ENCODE measurements at regions not wholly inside any gene's neighbourhood (a gene's known extent, or its start where the extent isn't known, plus 50 kb on each side); places are given as distances from the start of the nearest gene placed in this dataset.
A peak's percentile ranks its signal among the peaks of the same experiment; 100 is the strongest.

GRCh38 chr1:14524826-14525636, 73.5 kb upstream of the KAZN start:
- DNase-seq, result no peak

- DNase-seq, result no peak
These were observed 69.0 kb upstream of the KAZN start for GRCh38 chr1:14529475-14529874.

- DNase-seq, result no peak
These were observed 67.0 kb upstream of the KAZN start for GRCh38 chr1:14531519-14531918.

- DNase-seq, result no peak
These were observed 62.7 kb upstream of the KAZN start for GRCh38 chr1:14535619-14536355.

- DNase-seq, result no peak
These were observed 60.1 kb upstream of the KAZN start for GRCh38 chr1:14538335-14538734.

- DNase-seq, result no peak
These were observed 59.2 kb upstream of the KAZN start for GRCh38 chr1:14539309-14539708.

GRCh38 chr1:14539953-14540563, 58.4 kb upstream of the KAZN start:
- peak; percentile 47 for DNase-seq

GRCh38 chr1:14541348-14541747, 57.1 kb upstream of the KAZN start:
- no peak for DNase-seq

GRCh38 chr1:14543191-14543840, 55.2 kb upstream of the KAZN start:
- no peak for DNase-seq

- no peak for DNase-seq
These were observed 54.2 kb upstream of the KAZN start for GRCh38 chr1:14544319-14544718.

GRCh38 chr1:14545422-14546025, 53.0 kb upstream of the KAZN start:
- no peak for DNase-seq

- DNase-seq, result no peak
These were observed 52.1 kb upstream of the KAZN start for GRCh38 chr1:14546416-14546815.

Measured in renal pelvis (tissue), 1 donor.